Esophagus squamous epithelium (tissue), 5 donors: ENCODE measurements at regions not wholly inside any gene's neighbourhood (a gene's known extent, or its start where the extent isn't known, plus 50 kb on each side); places are given as distances from the start of the nearest gene placed in this dataset.
A peak's percentile ranks its signal among the peaks of the same experiment; 100 is the strongest.

Experiments used
- DNase-seq: peaks from one replicate; lab custom pipeline; 2025; lab: John Stamatoyannopoulos, UW
- H3K27ac ChIP-seq, 4 donors: fragments of 200-600 bp; sonication (generic); one replicate each; pipeline ENCODE4 v1.5.1; 2016 to 2019; ENCODE audit warnings: mild to moderate bottlenecking in 1 of 4
- H3K27me3 ChIP-seq, 4 donors: fragments of 200-600 bp; sonication (generic); 1 replicate in 3 of 4; 2 replicates in 1 of 4; pipeline versions ENCODE4 v1.5.1 to v1.6.0; 2017 to 2021; ENCODE audit warnings: antibody characterized with exemption in 1 of 4
- H3K36me3 ChIP-seq, 3 donors: fragments of 200-600 bp; sonication (generic); one replicate each; pipeline ENCODE4 v1.5.1; 2016 to 2019
- H3K4me1 ChIP-seq, 3 donors: fragments of 200-600 bp; sonication (generic); one replicate each; pipeline ENCODE4 v1.5.1; 2017 to 2019
- H3K4me3 ChIP-seq, 4 donors: fragments of 200-600 bp; sonication (generic); 1 replicate in 3 of 4; 2 replicates in 1 of 4; pipeline ENCODE4 v1.5.1; 2016 to 2019; ENCODE audit warnings: mild to moderate bottlenecking in 2 of 4, moderate library complexity in 1 of 4
- H3K9me3 ChIP-seq, 3 donors: fragments of 200-600 bp; sonication (generic); one replicate each; pipeline ENCODE4 v1.5.1; 2016 to 2019
- POLR2A ChIP-seq, 4 donors: fragments of 450-650 bp; IDR thresholded peaks; one replicate each; pipeline ENCODE4 v1.6.1; 2017; ENCODE audit warnings: antibody characterized with exemption in 4 of 4, mild to moderate bottlenecking in 4 of 4, moderate library complexity in 3 of 4
- WGBS, 2 donors: methylation state at CpG; one replicate each; pipeline ENCODE4 v1.1.5; 2018; 5-methylcytosine and 5-hydroxymethylcytosine counted together
- intact Hi-C: fragments of 100-400 bp; cut with DNase I; formaldehyde crosslinking; loops from one replicate; pipeline ENCODE4 v1.15.0; 2022
- TF ChIP-seq, protein P1 (sequence below), 6 experiments: fragments of 450-650 bp in 4 of 6; fragments of 200-600 bp in 2 of 6; sonication (generic) in 2 of 6; IDR thresholded peaks; one replicate each; pipeline ENCODE4 v1.5.1; 2016 to 2019; ENCODE audit warnings: antibody characterized with exemption in 6 of 6, mild to moderate bottlenecking in 4 of 6, moderate library complexity in 4 of 6
- donor health status: DM: yes; HTN: yes; CAD: no.

- peaks cover 0 to under 1% (median 0%) of the 10 kb centered on the region in 3 donors for H3K4me1 ChIP-seq
- 24 to 54% methylated on average over 1 of the region's 1 CpG for WGBS, 2 donors
- no peak for TF ChIP-seq POLR2A (IDR thresholded peaks at IDR 0.05)
- DNase-seq: no peak
- no peaks in the 10 kb centered on the region for H3K36me3 ChIP-seq
- no peaks in the 10 kb centered on the region for H3K27me3 ChIP-seq
- no peak overlapping the region for H3K27ac ChIP-seq
- no peak overlapping the region for H3K4me3 ChIP-seq
- intact Hi-C loops: no loop called here
- peaks cover 0 to 4% (median 0%) of the 10 kb centered on the region in 3 donors for H3K9me3 ChIP-seq
Observed at GRCh38 chr2:59383473-59383872, 1142.3 kb upstream of the FANCL start.

GRCh38 chr2:59378127-59378526 is 1137.0 kb upstream of the FANCL start:
- DNase-seq: no peak
- Histone ChIP-seq H3K4me1 (no peaks in the 10 kb centered on the region), H3K27ac (no peak overlapping the region), H3K36me3 (no peaks in the 10 kb centered on the region), H3K27me3 (no peaks in the 10 kb centered on the region), H3K9me3 (peaks cover 0 to 8% (median 0%) of the 10 kb centered on the region in 3 donors), H3K4me3 (no peak overlapping the region)
- intact Hi-C loops: no loop called here
- WGBS, 2 donors: 100% methylated on average over 1 of the region's 1 CpG; no CpG with 5 or more reads in 1 of the 2 donors
- TF ChIP-seq POLR2A (IDR thresholded peaks at IDR 0.05): no peak
- TF ChIP-seq, protein P1, sequence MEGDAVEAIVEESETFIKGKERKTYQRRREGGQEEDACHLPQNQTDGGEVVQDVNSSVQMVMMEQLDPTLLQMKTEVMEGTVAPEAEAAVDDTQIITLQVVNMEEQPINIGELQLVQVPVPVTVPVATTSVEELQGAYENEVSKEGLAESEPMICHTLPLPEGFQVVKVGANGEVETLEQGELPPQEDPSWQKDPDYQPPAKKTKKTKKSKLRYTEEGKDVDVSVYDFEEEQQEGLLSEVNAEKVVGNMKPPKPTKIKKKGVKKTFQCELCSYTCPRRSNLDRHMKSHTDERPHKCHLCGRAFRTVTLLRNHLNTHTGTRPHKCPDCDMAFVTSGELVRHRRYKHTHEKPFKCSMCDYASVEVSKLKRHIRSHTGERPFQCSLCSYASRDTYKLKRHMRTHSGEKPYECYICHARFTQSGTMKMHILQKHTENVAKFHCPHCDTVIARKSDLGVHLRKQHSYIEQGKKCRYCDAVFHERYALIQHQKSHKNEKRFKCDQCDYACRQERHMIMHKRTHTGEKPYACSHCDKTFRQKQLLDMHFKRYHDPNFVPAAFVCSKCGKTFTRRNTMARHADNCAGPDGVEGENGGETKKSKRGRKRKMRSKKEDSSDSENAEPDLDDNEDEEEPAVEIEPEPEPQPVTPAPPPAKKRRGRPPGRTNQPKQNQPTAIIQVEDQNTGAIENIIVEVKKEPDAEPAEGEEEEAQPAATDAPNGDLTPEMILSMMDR (IDR thresholded peaks at IDR 0.05): no peak

DNA sequence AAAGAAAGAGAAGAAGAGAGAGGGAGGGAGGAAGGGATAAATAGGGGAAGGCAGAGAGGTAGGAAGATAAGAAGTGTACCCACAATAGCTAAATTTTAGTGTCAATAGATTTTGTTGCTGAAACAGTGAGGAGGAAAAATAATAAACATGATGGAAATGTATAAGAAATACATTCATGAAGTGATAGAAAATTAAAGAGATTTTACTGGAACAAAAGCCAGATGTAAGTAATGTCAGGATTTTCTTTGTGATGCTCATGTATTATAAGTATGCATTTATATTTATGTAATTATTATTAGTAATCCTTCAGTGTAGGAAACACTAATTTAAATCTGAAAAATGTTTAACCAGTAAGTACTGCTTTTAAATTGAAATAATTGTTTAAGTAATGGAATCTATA is 1125.2 kb upstream of the FANCL start:
- no peak for TF ChIP-seq POLR2A (IDR thresholded peaks at IDR 0.05)
- TF ChIP-seq, protein P1 (IDR thresholded peaks at IDR 0.05): no peak
- intact Hi-C loops: no loop called here
- H3K27ac ChIP-seq: no peak overlapping the region
- H3K4me3 ChIP-seq: no peak overlapping the region
- no peaks in the 10 kb centered on the region for H3K9me3 ChIP-seq
- no peaks in the 10 kb centered on the region for H3K27me3 ChIP-seq
- H3K36me3 ChIP-seq: no peaks in the 10 kb centered on the region
- H3K4me1 ChIP-seq: no peaks in the 10 kb centered on the region
- DNase-seq: no peak

- no peak overlapping the region for H3K4me3 ChIP-seq
- DNase-seq: no peak
- H3K9me3 ChIP-seq: no peaks in the 10 kb centered on the region
- intact Hi-C loops: no loop called here
- peaks cover 0 to 29% (median 3%) of the 10 kb centered on the region in 3 donors for H3K4me1 ChIP-seq
- H3K27ac ChIP-seq: no peak overlapping the region
- no peaks in the 10 kb centered on the region for H3K27me3 ChIP-seq
- no peaks in the 10 kb centered on the region for H3K36me3 ChIP-seq
- TF ChIP-seq, protein P1 (IDR thresholded peaks at IDR 0.05): no peak
- no peak for TF ChIP-seq POLR2A (IDR thresholded peaks at IDR 0.05)
- 46 to 50% methylated on average over 3 of the region's 3 CpGs for WGBS, 2 donors
Observed at GRCh38 chr2:59354498-59354897, 1113.4 kb upstream of the FANCL start.

DNA sequence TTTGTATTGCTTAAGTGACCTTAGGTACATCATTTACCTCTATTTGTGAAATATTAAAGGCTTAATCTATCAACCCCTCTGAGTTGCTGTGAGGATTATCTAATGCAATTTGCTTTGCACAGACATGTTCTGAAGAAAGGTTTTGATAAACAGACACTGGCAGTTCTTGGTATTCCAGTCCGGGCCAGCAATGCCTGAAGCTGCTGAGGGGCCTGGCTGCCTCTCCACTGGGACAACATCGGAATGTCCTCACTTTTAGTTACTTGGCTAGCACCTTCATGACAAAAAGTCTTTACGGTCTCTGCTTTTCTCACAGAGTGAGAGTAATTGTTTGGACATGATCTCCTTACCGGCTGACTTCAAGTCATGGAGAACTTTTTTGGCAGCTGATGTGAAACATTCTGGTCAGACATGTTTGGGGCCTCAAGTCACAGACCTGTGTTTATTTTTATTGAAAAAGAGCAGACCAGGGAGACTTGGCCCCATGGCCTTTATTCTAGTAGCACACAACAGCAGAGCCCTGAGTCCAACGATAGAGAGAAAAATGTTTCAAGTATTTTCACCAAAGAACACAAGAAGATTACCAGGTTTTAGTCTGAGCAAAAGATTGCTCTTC is 1112.3 kb upstream of the FANCL start:
- WGBS, 2 donors: 12 to 33% methylated on average over 5 of the region's 5 CpGs
- no peak for DNase-seq
- intact Hi-C loops: no loop called here
- no peaks in the 10 kb centered on the region for H3K27me3 ChIP-seq
- TF ChIP-seq, protein P1 (IDR thresholded peaks at IDR 0.05): no peak
- no peak for TF ChIP-seq POLR2A (IDR thresholded peaks at IDR 0.05)
- no peaks in the 10 kb centered on the region for H3K36me3 ChIP-seq
- H3K9me3 ChIP-seq: no peaks in the 10 kb centered on the region
- H3K27ac ChIP-seq: peak overlapping the region in 2 of 4 donors; percentile 38 to 58
- no peak overlapping the region for H3K4me3 ChIP-seq
- peaks cover 0 to 29% (median 3%) of the 10 kb centered on the region in 3 donors for H3K4me1 ChIP-seq
